ENCODE measurements at regions not wholly inside any gene's neighbourhood (a gene's known extent, or its start where the extent isn't known, plus 50 kb on each side); places are given as distances from the start of the nearest gene placed in this dataset.
"Not testable (repeated sequence)": the region's sequence is repeated elsewhere in the genome, so short reads cannot be mapped to it uniquely, and the experiment has no call there.

DNA sequence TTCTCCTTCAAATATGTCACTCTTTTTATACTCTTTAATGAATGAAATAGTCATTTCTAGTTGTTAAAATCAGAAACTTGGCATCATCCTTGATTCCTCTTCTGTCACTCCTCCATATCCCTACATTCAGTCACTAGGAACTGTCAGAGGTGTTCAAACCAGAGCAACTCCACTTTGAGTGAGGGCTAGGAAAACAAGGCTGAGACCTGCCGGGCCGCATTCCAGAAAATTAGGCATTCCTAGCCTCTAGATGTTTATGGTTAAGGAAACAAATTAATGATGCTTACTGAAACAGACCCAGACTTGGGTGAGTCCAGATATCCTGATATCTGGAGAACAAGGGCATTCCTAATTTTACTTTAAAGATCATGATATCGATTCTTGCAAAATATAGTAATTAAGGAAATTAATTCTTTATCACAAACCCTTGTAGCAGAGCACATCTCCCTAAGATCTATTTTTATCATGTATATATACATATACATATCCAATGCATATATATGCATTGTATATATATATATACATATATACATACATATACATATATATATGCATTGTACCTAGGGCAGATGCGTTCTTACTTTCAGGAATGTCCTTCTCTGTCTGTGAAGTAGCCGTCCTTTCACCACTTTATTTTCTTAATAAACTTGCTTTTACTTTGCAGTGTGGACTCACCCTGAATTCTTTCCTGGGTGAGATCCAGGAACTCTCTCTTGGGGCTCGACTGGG, 98.4 kb upstream of the GC start:
- H3K4me3 ChIP-seq (ENCODE audit: low read length): no peak overlapping the region
- TF ChIP-seq, protein P1, sequence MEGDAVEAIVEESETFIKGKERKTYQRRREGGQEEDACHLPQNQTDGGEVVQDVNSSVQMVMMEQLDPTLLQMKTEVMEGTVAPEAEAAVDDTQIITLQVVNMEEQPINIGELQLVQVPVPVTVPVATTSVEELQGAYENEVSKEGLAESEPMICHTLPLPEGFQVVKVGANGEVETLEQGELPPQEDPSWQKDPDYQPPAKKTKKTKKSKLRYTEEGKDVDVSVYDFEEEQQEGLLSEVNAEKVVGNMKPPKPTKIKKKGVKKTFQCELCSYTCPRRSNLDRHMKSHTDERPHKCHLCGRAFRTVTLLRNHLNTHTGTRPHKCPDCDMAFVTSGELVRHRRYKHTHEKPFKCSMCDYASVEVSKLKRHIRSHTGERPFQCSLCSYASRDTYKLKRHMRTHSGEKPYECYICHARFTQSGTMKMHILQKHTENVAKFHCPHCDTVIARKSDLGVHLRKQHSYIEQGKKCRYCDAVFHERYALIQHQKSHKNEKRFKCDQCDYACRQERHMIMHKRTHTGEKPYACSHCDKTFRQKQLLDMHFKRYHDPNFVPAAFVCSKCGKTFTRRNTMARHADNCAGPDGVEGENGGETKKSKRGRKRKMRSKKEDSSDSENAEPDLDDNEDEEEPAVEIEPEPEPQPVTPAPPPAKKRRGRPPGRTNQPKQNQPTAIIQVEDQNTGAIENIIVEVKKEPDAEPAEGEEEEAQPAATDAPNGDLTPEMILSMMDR (IDR thresholded peaks at IDR 0.05; ENCODE audit: insufficient read depth, low read depth, low read length, missing control alignments): no peak
- peak; percentile 11 for DNase-seq (ENCODE audit: low read depth)

DNA sequence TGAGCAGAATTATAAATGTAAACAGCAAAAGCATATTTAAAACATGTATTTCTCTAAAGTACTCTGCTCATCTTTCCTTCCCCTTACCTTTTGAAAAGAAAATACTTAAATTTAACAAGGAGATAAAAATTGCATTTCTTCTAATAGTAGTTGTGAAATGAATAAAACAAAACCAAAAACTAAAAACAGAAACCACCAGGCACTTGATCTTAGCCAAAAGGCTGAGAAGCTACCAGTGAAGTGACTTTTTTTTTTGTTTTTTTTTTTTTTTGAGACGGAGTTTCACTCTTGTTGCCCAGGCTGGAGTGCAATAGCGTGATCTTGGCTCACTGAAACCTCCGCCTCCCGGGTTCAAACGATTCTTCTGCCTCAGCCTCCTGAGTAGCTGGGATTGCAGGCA, 116.5 kb upstream of the GC start:
- not testable (repeated sequence) for H3K4me3 ChIP-seq (ENCODE audit: low read length); DNase-seq (ENCODE audit: low read depth)

- not testable (repeated sequence) for H3K4me3 ChIP-seq (ENCODE audit: low read length); DNase-seq (ENCODE audit: low read depth)
These were observed 121.7 kb upstream of the GC start for GRCh38 chr4:71905594-71905993.

- TF ChIP-seq, protein P1 (IDR thresholded peaks at IDR 0.05; ENCODE audit: insufficient read depth, low read depth, low read length, missing control alignments): no peak
- no peak for DNase-seq (ENCODE audit: low read depth)
- no peak overlapping the region for H3K4me3 ChIP-seq (ENCODE audit: low read length)
These were observed 122.2 kb upstream of the GC start for GRCh38 chr4:71906096-71906495.

DNA sequence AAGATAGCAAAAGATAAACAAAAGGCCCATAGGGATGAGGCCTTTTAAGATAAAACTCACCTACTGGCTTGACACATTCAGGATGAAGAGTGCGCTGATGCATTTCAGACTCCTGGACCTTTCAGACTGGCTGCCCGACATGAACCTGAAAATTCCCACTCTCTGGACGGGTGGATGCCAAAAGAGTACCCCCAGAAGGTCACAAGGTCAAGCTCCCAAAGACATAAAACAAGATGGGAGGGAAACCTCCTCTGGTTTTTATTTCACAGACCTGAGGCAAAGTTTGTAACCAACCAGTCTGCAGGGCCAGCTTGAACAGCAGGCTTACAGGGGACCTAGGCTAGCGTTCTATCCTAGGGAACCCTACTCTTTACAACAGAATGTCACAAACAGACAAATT, 123.2 kb upstream of the GC start:
- DNase-seq (ENCODE audit: low read depth): no peak

GRCh38 chr4:71907782-71908181, 123.9 kb upstream of the GC start:
- H3K4me3 ChIP-seq (ENCODE audit: low read length): no peak overlapping the region
- TF ChIP-seq, protein P1 (IDR thresholded peaks at IDR 0.05; ENCODE audit: insufficient read depth, low read depth, low read length, missing control alignments): no peak
- peak; percentile 5 for DNase-seq (ENCODE audit: low read depth)

More for the DNA sequence above, 123.2 kb upstream of the GC start:
- H3K4me3 ChIP-seq (ENCODE audit: low read length): no peak overlapping the region
- TF ChIP-seq, protein P1 (IDR thresholded peaks at IDR 0.05; ENCODE audit: insufficient read depth, low read depth, low read length, missing control alignments): no peak

GRCh38 chr4:71913275-71913674, 118.5 kb upstream of the NPFFR2 start:
- TF ChIP-seq, protein P1 (IDR thresholded peaks at IDR 0.05; ENCODE audit: insufficient read depth, low read depth, low read length, missing control alignments): no peak
- DNase-seq (ENCODE audit: low read depth): no peak
- no peak overlapping the region for H3K4me3 ChIP-seq (ENCODE audit: low read length)

GRCh38 chr4:71923070-71923469, 108.7 kb upstream of the NPFFR2 start:
- TF ChIP-seq, protein P1 (IDR thresholded peaks at IDR 0.05; ENCODE audit: insufficient read depth, low read depth, low read length, missing control alignments): no peak
- H3K4me3 ChIP-seq (ENCODE audit: low read length): no peak overlapping the region
- DNase-seq (ENCODE audit: low read depth): no peak
